ENCODE measurements at regions not wholly inside any gene's neighbourhood (a gene's known extent, or its start where the extent isn't known, plus 50 kb on each side); places are given as distances from the start of the nearest gene placed in this dataset.

DNA sequence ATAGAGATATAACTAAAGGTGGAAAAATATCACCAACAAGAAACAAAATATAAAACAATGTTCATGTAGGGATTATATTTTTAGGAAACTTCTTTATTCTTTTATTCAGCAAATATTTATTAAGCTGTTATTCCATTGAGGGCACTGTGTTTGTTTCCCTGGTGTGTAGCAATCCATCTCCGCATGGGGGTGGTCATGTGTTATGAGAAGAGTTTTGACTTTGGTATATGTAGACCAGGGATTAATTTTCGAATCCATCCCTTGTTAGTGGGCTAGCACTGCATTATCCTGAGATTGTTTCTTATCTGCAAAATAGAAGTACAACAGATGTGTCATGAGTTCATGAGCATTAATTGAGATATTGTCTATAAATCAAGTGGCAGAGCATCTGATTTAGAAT lies 190.2 kb upstream of the LRRC7 start:
- no peak for TF ChIP-seq POLR2A (IDR thresholded peaks at IDR 0.05)
- TF ChIP-seq, protein P1, sequence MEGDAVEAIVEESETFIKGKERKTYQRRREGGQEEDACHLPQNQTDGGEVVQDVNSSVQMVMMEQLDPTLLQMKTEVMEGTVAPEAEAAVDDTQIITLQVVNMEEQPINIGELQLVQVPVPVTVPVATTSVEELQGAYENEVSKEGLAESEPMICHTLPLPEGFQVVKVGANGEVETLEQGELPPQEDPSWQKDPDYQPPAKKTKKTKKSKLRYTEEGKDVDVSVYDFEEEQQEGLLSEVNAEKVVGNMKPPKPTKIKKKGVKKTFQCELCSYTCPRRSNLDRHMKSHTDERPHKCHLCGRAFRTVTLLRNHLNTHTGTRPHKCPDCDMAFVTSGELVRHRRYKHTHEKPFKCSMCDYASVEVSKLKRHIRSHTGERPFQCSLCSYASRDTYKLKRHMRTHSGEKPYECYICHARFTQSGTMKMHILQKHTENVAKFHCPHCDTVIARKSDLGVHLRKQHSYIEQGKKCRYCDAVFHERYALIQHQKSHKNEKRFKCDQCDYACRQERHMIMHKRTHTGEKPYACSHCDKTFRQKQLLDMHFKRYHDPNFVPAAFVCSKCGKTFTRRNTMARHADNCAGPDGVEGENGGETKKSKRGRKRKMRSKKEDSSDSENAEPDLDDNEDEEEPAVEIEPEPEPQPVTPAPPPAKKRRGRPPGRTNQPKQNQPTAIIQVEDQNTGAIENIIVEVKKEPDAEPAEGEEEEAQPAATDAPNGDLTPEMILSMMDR (IDR thresholded peaks at IDR 0.05): no peak
- no peak for TF ChIP-seq EP300 (IDR thresholded peaks at IDR 0.05)

All from sigmoid colon (tissue), 4 donors.